AG04450 (cell line): ENCODE measurements at regions not wholly inside any gene's neighbourhood (a gene's known extent, or its start where the extent isn't known, plus 50 kb on each side); places are given as distances from the start of the nearest gene placed in this dataset.

Experiments used
- CTCF ChIA-PET: fragments of 300-600, 350-600 bp; formaldehyde crosslinking; extraction: SDS; loops from one replicate; lab custom pipeline; 2022; ENCODE audit warnings: antibody characterized with exemption, inconsistent platforms; lab: Charles Lee
- POLR2A ChIA-PET: fragments of 350-600 bp; formaldehyde crosslinking; extraction: SDS; loops from one replicate; lab custom pipeline; 2021; ENCODE audit warnings: antibody characterized with exemption, inconsistent platforms; lab: Yijun Ruan, JAX
- DNase-seq: peaks from one replicate; pipeline ENCODE4 v3.0.0-alpha.2; 2011; ENCODE audit warnings: low read depth, low spot score
- H3K27ac ChIP-seq: one replicate; pipeline ENCODE4 v1.5.1; 2012; ENCODE audit warnings: low read depth, low read length, control low read depth
- H3K27me3 ChIP-seq: one replicate; pipeline ENCODE4 v1.6.0; 2012; ENCODE audit warnings: low read length; ENCODE audit not compliant: control insufficient read depth, insufficient read depth
- H3K4me3 ChIP-seq: 2 replicates; pipeline ENCODE4 v1.5.1; 2011; ENCODE audit warnings: mild to moderate bottlenecking, low read depth, low read length, control low read depth
- H3K9me3 ChIP-seq: 2 replicates; pipeline ENCODE4 v1.5.1; 2012; ENCODE audit warnings: low read length; ENCODE audit not compliant: control insufficient read depth, insufficient read depth
- TF ChIP-seq, protein P1 (sequence below): IDR thresholded peaks from 2 replicates; pipeline ENCODE4 v1.5.1; 2011; ENCODE audit warnings: low read depth, low read length, control low read depth, inconsistent platforms

DNA sequence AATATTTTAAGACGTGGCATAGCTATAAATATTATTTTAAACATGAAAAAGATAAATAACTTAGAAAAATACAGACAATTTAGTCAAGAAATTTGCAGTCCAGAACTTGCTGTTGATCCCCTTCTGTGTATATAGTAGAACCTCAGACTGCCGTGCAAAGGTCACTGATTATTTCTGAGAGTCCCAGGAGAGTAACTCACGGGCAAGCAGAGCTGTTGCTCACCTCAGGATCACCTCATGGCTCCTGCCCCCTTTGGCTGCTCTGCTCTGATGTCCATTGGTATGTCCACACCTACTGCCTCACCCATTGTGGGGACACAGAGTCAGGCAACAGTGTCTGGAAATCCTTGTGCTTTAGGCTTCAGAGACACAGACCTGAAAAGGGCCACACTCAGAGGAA is 392.9 kb upstream of the CELF4 start:
- H3K4me3 ChIP-seq, result no peak overlapping the region
- ChIA-PET POLR2A (no interaction called here), CTCF (no interaction called here)
- TF ChIP-seq, protein P1, sequence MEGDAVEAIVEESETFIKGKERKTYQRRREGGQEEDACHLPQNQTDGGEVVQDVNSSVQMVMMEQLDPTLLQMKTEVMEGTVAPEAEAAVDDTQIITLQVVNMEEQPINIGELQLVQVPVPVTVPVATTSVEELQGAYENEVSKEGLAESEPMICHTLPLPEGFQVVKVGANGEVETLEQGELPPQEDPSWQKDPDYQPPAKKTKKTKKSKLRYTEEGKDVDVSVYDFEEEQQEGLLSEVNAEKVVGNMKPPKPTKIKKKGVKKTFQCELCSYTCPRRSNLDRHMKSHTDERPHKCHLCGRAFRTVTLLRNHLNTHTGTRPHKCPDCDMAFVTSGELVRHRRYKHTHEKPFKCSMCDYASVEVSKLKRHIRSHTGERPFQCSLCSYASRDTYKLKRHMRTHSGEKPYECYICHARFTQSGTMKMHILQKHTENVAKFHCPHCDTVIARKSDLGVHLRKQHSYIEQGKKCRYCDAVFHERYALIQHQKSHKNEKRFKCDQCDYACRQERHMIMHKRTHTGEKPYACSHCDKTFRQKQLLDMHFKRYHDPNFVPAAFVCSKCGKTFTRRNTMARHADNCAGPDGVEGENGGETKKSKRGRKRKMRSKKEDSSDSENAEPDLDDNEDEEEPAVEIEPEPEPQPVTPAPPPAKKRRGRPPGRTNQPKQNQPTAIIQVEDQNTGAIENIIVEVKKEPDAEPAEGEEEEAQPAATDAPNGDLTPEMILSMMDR, result no peak
- H3K27ac ChIP-seq, result no peak overlapping the region
- peaks cover 20% of the 10 kb centered on the region; the same call in 1 of the 2 replicates for H3K9me3 ChIP-seq
- no peaks in the 10 kb centered on the region for H3K27me3 ChIP-seq
- no peak for DNase-seq

DNA sequence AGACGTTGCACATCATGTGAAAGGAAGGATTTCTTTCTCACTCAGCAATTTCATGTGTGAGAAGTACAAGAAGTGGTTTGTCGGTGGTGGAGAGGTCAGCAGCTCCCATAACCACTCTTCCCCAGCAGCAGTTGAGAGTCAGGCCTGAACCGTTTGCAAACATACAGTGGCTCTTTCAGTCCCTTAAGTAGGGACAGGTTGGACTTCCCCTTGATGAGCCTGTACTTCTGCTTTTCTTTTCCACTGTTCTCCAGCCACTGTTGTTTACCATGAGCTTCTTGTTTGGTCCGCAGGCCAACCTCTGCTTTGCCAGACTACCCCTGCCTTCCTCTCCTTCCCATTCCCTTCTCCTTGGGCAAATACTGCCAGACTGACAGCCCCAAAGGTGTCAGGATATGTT is 391.3 kb upstream of the CELF4 start:
- H3K27ac ChIP-seq, result no peak overlapping the region

GRCh38 chr18:37956020-37956419 is 390.4 kb upstream of the CELF4 start:
- H3K27me3 ChIP-seq, result no peaks in the 10 kb centered on the region
- TF ChIP-seq, protein P1, result no peak
- no peak for DNase-seq
- no peak overlapping the region for H3K27ac ChIP-seq
- POLR2A ChIA-PET, result no interaction called here
- H3K4me3 ChIP-seq, result no peak overlapping the region
- CTCF ChIA-PET, result no interaction called here
- peaks cover 15% of the 10 kb centered on the region; the same call in 1 of the 2 replicates for H3K9me3 ChIP-seq

More for the DNA sequence above, 391.3 kb upstream of the CELF4 start:
- no peak for DNase-seq
- CTCF ChIA-PET, result no interaction called here
- POLR2A ChIA-PET, result no interaction called here
- Histone ChIP-seq H3K9me3 (peaks cover 15% of the 10 kb centered on the region; the same call in 1 of the 2 replicates), H3K27me3 (no peaks in the 10 kb centered on the region), H3K4me3 (no peak overlapping the region)
- TF ChIP-seq, protein P1, result no peak

GRCh38 chr18:37955201-37955600 is 389.6 kb upstream of the CELF4 start:
- TF ChIP-seq, protein P1, result no peak
- ChIA-PET POLR2A (no interaction called here), CTCF (no interaction called here)
- H3K27ac ChIP-seq, result no peak overlapping the region
- H3K27me3 ChIP-seq, result no peaks in the 10 kb centered on the region
- no peak overlapping the region for H3K4me3 ChIP-seq
- no peak for DNase-seq
- peaks cover 15% of the 10 kb centered on the region; the same call in 1 of the 2 replicates for H3K9me3 ChIP-seq

DNA sequence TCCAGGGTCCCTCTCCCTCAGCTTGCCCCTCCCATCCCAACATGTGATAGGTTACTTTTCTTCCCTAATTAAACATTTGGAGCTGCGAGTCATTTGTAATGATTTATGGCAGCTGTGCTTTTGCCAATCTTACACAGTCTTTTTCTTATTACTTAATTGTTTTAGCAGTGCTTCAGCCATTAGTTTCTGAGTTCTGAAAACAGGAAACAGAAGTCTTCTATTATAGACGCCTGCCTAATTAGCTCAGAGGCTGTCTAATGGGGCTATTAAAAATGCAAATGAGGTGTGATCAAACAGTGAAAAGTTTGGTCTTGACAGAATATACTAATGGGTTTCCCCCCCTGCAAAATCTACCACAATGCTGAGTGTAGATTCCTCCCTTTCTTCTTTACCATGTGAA is 388.3 kb upstream of the CELF4 start:
- H3K4me3 ChIP-seq, result no peak overlapping the region
- H3K27ac ChIP-seq, result no peak overlapping the region
- TF ChIP-seq, protein P1, result no peak
- DNase-seq, result no peak
- POLR2A ChIA-PET, result no interaction called here
- H3K27me3 ChIP-seq, result no peaks in the 10 kb centered on the region
- peaks cover 15% of the 10 kb centered on the region; the same call in 1 of the 2 replicates for H3K9me3 ChIP-seq
- CTCF ChIA-PET, result no interaction called here
